ENCODE measurements at regions not wholly inside any gene's neighbourhood (a gene's known extent, or its start where the extent isn't known, plus 50 kb on each side); places are given as distances from the start of the nearest gene placed in this dataset.

DNA sequence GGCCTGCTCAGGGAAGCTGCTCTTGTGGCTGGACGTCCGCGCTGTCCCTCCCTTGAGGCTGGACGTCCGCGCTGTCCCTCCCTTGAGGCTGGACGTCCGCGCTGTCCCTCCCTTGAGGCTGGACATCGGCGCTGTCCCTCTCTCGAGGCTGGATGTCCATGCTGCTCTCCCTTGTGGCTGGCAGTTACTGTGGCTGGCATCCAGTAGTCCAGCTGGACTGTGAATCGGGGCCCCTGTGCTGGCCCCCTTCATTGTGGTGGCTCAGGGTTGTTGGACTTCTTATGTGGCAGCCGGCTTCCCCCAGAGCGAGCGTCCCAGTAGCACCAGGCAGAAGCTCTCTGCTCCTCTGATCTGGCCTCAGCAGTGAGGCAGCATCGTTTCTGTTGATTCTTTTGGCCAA is 141.5 kb downstream of the IRF8 start:
- TF ChIP-seq YY1 (IDR thresholded peaks at IDR 0.05; ENCODE audit: low read depth) (no peak), NFIC (IDR thresholded peaks at IDR 0.05) (no peak), CEBPB (IDR thresholded peaks at IDR 0.05) (no peak), TCF12 (IDR thresholded peaks at IDR 0.05; ENCODE audit: low read depth) (no peak)
- TF ChIP-seq, protein P1, sequence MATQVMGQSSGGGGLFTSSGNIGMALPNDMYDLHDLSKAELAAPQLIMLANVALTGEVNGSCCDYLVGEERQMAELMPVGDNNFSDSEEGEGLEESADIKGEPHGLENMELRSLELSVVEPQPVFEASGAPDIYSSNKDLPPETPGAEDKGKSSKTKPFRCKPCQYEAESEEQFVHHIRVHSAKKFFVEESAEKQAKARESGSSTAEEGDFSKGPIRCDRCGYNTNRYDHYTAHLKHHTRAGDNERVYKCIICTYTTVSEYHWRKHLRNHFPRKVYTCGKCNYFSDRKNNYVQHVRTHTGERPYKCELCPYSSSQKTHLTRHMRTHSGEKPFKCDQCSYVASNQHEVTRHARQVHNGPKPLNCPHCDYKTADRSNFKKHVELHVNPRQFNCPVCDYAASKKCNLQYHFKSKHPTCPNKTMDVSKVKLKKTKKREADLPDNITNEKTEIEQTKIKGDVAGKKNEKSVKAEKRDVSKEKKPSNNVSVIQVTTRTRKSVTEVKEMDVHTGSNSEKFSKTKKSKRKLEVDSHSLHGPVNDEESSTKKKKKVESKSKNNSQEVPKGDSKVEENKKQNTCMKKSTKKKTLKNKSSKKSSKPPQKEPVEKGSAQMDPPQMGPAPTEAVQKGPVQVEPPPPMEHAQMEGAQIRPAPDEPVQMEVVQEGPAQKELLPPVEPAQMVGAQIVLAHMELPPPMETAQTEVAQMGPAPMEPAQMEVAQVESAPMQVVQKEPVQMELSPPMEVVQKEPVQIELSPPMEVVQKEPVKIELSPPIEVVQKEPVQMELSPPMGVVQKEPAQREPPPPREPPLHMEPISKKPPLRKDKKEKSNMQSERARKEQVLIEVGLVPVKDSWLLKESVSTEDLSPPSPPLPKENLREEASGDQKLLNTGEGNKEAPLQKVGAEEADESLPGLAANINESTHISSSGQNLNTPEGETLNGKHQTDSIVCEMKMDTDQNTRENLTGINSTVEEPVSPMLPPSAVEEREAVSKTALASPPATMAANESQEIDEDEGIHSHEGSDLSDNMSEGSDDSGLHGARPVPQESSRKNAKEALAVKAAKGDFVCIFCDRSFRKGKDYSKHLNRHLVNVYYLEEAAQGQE (IDR thresholded peaks at IDR 0.05; ENCODE audit: low read depth) = no peak

DNA sequence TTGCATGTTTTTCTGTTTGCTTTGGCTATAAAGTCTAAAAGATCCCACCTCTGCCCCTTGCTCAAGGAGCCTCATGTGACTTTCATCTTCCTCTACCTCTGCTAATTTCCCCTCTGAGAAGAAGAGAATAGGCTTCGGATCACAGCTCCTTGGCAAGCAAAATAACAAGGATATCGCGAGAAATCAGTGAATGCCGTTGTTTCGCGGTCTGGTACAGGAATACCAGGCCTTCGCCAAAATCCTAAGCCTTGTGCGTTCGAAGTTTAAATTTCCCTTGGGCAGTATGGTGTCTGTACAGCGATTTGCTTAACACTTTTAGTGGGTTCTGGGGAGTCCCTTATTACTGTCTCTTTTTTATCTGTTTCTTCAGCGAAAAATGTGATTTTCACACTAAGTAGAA is 142.3 kb downstream of the IRF8 start:
- TF ChIP-seq, protein P1 (IDR thresholded peaks at IDR 0.05; ENCODE audit: low read depth) = no peak
- TF ChIP-seq NFIC (IDR thresholded peaks at IDR 0.05) (no peak), TEAD4 (IDR thresholded peaks at IDR 0.05) (no peak), CREB1 (IDR thresholded peaks at IDR 0.05; ENCODE audit: low read depth) (no peak), CEBPB (IDR thresholded peaks at IDR 0.05) (no peak), EGR1 (IDR thresholded peaks at IDR 0.05) (no peak), RAD21 (IDR thresholded peaks at IDR 0.05; ENCODE audit: low read depth) (no peak), YY1 (IDR thresholded peaks at IDR 0.05; ENCODE audit: low read depth) (no peak)
- TF ChIP-seq, protein P2, sequence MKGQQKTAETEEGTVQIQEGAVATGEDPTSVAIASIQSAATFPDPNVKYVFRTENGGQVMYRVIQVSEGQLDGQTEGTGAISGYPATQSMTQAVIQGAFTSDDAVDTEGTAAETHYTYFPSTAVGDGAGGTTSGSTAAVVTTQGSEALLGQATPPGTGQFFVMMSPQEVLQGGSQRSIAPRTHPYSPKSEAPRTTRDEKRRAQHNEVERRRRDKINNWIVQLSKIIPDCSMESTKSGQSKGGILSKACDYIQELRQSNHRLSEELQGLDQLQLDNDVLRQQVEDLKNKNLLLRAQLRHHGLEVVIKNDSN (IDR thresholded peaks at IDR 0.05) = no peak

DNA sequence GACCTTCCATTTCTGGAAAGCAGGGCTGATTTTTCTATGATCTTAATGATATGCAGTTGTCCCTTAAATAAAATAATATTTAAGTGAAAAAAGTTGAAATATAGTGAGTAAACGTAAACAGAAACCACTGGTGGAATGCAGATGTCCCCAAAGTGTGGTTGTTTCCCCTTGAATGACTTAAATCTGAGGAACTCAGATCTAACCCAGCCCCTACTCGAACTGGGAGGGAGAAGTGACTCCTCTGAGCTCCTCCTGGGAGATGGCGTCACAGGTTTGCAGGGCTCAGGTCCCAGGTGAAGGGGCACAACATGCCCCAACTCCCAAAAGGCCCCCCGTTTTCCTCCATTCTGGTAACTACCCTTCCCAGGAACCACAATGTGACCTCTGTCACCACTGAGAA is 142.8 kb downstream of the IRF8 start:
- no peak for TF ChIP-seq RAD21 (IDR thresholded peaks at IDR 0.05; ENCODE audit: low read depth)
- no peak for TF ChIP-seq ZBTB7A (IDR thresholded peaks at IDR 0.05; ENCODE audit: low read depth)
- TF ChIP-seq, protein P2 (IDR thresholded peaks at IDR 0.05) = no peak
- TF ChIP-seq FOXM1 (IDR thresholded peaks at IDR 0.05; ENCODE audit: borderline replicate concordance, low read depth) = no peak
- no peak for TF ChIP-seq EGR1 (IDR thresholded peaks at IDR 0.05)
- no peak for TF ChIP-seq TEAD4 (IDR thresholded peaks at IDR 0.05)
- TF ChIP-seq NFIC (IDR thresholded peaks at IDR 0.05) = no peak
- TF ChIP-seq, protein P1 (IDR thresholded peaks at IDR 0.05; ENCODE audit: low read depth) = no peak
- TF ChIP-seq, protein P3, sequence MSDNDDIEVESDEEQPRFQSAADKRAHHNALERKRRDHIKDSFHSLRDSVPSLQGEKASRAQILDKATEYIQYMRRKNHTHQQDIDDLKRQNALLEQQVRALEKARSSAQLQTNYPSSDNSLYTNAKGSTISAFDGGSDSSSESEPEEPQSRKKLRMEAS (IDR thresholded peaks at IDR 0.05) = no peak
- TF ChIP-seq CREB1 (IDR thresholded peaks at IDR 0.05; ENCODE audit: low read depth) = no peak
- TF ChIP-seq EP300 (IDR thresholded peaks at IDR 0.05; ENCODE audit: borderline replicate concordance) = no peak
- TF ChIP-seq TCF12 (IDR thresholded peaks at IDR 0.05; ENCODE audit: low read depth) = no peak
- no peak for TF ChIP-seq YY1 (IDR thresholded peaks at IDR 0.05; ENCODE audit: low read depth)
- TF ChIP-seq TAF1 (IDR thresholded peaks at IDR 0.05; ENCODE audit: low read depth) = no peak
- no peak for TF ChIP-seq CEBPB (IDR thresholded peaks at IDR 0.05)

DNA sequence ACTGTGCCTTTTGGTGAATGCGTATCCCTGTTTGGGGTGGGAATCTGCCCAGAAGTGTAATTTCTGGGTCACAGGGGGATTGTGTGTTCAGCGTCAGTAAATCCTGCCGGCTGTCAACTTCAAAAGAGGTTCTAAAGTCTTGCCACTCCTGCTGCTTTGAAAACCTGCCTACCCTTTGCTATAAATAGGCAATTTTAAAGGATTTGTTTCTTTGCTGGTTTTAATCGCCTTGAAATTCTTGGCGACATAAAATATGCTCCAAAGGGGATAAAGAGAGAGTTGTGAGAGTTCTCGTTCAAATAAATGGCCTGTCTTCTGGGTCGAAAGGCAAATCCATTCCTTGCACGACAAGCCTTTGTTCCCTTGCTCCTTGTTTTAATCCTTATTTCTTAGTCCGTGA is 143.4 kb downstream of the IRF8 start:
- TF ChIP-seq EP300 (IDR thresholded peaks at IDR 0.05; ENCODE audit: borderline replicate concordance) = no peak
- TF ChIP-seq TCF12 (IDR thresholded peaks at IDR 0.05; ENCODE audit: low read depth) = no peak
- TF ChIP-seq, protein P2 (IDR thresholded peaks at IDR 0.05) = no peak
- TF ChIP-seq YY1 (IDR thresholded peaks at IDR 0.05; ENCODE audit: low read depth) = no peak
- TF ChIP-seq ZBTB7A (IDR thresholded peaks at IDR 0.05; ENCODE audit: low read depth) = no peak
- TF ChIP-seq, protein P3 (IDR thresholded peaks at IDR 0.05) = no peak
- no peak for TF ChIP-seq NFIC (IDR thresholded peaks at IDR 0.05)
- no peak for TF ChIP-seq CREB1 (IDR thresholded peaks at IDR 0.05; ENCODE audit: low read depth)
- no peak for TF ChIP-seq RAD21 (IDR thresholded peaks at IDR 0.05; ENCODE audit: low read depth)

Measured in Ishikawa (cell line).